GM12864 (cell line): ENCODE measurements at regions not wholly inside any gene's neighbourhood (a gene's known extent, or its start where the extent isn't known, plus 50 kb on each side); places are given as distances from the start of the nearest gene placed in this dataset.

ENCODE experiments used
- DNase-seq: peaks from one replicate; pipeline ENCODE4 v3.0.0-alpha.2; 2011; ENCODE audit warnings: low read depth
- H3K4me3 ChIP-seq: 2 replicates; pipeline ENCODE4 v1.5.1; 2011; ENCODE audit warnings: mild to moderate bottlenecking, low read depth, low read length, control low read depth
- TF ChIP-seq, protein P1 (sequence below): IDR thresholded peaks from 2 replicates; pipeline ENCODE4 v1.5.1; 2011; ENCODE audit warnings: low read depth, mild to moderate bottlenecking, moderate library complexity, low read length, control low read depth, inconsistent platforms; ENCODE audit errors: missing control alignments

DNA sequence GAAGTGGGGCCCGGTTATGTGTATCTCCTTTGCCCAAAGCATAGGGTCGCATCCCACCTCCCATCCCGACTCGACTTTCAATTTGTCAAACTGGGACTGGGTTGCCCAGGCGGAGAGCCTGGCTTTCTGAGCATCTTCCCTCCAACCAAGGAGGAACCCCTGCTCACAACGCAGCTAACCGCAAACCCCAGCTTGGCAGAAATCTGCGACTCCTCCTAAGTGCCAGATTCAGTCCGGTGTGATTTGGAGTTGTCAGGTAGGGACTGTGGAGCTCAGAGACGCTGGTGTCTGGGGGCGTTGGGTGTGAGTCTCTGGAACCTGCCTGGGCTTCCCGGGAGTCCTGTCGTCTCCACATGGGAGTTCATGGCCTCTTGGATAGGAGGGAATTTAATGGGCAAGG is 1126.7 kb downstream of the AACS start:
- no peak for DNase-seq
- H3K4me3 ChIP-seq = no peak overlapping the region
- TF ChIP-seq, protein P1, sequence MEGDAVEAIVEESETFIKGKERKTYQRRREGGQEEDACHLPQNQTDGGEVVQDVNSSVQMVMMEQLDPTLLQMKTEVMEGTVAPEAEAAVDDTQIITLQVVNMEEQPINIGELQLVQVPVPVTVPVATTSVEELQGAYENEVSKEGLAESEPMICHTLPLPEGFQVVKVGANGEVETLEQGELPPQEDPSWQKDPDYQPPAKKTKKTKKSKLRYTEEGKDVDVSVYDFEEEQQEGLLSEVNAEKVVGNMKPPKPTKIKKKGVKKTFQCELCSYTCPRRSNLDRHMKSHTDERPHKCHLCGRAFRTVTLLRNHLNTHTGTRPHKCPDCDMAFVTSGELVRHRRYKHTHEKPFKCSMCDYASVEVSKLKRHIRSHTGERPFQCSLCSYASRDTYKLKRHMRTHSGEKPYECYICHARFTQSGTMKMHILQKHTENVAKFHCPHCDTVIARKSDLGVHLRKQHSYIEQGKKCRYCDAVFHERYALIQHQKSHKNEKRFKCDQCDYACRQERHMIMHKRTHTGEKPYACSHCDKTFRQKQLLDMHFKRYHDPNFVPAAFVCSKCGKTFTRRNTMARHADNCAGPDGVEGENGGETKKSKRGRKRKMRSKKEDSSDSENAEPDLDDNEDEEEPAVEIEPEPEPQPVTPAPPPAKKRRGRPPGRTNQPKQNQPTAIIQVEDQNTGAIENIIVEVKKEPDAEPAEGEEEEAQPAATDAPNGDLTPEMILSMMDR = no peak

DNA sequence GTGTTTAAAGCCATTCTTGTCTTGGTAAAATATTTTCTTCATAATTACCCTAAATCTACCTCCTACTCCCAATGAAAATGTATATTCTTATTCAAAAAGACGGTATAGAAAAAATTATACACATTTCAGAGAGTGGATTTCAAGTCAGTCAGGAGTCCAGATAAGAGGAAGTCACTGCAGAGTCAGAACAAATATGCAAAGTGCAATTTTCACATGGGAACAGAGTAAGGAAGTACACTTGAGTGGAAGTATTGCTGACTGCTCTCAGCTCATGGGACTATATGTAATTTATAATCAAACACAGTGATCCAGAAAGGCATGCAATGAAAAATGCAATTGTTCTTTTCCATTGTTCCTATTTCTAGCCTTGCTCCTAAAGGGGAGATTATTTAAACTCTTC is 1128.0 kb downstream of the AACS start:
- H3K4me3 ChIP-seq = no peak overlapping the region
- TF ChIP-seq, protein P1 = no peak
- no peak for DNase-seq

DNA sequence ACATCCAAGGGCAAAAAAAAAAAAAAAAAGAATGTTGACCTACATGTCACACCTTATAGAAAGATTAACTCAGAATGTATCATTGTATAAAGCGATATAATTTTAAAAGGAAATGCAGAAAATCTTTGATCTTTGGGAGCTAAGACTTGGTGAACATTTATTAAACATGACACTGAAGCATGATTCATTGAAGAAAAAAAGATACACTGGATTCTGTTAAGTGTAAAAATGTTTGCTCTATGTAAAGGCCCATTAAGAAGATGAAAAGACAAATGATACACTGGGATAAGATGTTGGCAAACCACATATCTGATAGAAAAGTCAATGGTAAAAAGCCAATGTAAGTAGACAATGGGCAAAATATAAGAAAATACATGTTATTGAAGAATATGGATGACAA is 1131.0 kb downstream of the AACS start:
- TF ChIP-seq, protein P1 = no peak
- no peak overlapping the region for H3K4me3 ChIP-seq

DNA sequence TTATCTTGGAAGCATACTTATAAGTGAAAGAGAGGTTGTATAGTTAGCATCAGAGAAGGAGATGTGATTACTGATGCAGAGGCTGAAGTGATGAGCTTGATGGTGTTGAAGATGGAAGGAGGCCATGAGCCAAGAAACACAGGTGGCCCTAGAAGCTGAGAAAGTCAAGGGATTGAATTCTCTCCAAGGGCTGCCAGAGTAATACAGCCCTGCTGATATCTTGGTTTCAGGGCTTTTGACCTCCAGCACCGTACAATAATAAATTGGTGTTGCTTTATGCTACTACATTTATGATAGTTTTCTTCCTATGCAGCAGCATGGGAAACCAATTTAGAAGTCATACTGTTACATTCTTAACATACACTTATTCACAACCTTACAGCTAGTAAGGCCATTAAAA is 1133.3 kb downstream of the AACS start:
- H3K4me3 ChIP-seq = no peak overlapping the region
- no peak for DNase-seq
- TF ChIP-seq, protein P1 = no peak

More for the DNA sequence above, 1131.0 kb downstream of the AACS start:
- DNase-seq = no peak

DNA sequence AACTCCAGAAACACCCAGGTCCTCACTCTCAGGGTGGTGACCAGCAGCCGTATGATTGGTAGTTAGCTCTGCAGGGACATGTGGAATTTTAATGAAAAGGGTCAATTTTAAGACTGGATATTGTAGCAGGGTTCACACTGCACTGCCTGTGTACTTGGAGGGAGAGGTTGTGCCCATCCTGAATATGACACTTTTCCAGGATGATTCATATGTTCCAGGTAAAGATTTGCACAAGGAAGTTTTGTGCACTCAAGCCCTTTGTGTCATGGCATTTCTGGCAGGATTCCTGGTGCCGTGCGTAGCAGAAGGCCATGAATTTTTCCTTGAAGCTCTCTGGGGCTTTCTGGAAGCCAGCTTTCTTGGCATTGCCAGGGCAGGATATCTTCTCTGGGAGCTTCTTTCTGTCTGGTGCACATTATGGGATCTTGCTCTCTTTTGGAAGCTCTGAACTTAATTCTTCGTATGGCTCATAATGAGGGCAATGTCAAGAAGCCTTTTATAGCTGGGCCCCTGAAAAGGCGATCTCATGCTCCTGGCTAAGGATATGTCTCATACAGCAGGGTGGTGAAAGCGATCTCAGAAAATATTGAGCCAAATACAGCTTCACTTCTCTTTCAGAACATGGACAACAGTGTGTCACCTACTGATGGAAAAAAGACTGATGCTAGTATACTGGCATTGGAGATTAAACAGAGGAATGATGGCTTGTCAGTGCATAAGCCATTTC is 1133.9 kb downstream of the AACS start:
- TF ChIP-seq, protein P1 = no peak
- H3K4me3 ChIP-seq = no peak overlapping the region
- no peak for DNase-seq

DNA sequence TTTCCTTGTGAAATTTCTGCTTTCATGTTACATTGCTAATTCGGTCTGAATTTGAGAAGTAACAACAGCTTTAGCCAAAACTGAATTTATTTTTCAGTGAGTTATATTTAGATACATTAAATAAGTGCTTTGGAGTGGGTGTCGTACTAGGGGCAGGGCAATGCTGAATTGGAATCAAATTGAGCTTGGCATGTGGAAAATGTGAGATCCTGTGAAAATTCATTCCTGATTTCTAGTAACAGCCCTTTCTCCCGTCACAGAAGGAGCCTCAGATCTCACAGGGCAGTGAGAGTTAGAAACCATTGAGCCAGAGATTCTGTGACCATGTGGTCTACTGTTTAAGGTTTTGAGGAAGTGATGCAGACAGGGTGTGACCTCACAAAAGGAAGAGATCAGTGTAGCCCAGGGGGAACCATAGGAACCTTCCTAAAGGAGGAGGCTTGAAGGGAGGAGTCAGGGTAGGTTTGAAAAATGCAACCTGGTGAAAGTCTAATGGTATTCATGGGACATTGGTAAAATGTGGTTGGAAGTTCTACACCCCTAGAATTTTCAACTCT is 1136.8 kb downstream of the AACS start:
- TF ChIP-seq, protein P1 = no peak
- H3K4me3 ChIP-seq = no peak overlapping the region
- no peak for DNase-seq

DNA sequence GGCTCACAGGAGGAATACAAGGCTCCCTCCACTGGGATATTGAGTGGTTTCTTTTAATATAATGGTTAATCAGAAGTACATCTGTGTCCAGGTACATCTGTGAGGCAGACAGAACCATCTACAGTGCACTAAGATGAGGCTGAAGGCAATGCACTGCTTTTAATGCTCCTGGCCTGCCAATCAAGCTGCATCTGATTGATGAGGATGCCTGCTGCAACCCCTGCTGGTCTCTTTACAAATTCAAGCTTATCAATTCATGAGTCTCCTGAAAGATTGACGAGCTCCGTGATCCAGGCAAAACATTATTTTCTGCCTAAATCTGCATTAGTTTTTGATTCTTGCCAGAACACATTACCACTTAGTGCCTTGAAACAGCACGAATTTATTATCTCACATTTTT is 1139.1 kb downstream of the AACS start:
- no peak overlapping the region for H3K4me3 ChIP-seq
- TF ChIP-seq, protein P1 = no peak
- DNase-seq = no peak
